Peyer's patch (tissue), 4 donors: ENCODE measurements at regions not wholly inside any gene's neighbourhood (a gene's known extent, or its start where the extent isn't known, plus 50 kb on each side); places are given as distances from the start of the nearest gene placed in this dataset.

Experiments used
- CTCF ChIP-seq, 6 experiments: fragments of 450-650 bp in 4 of 6; fragments of 200-600 bp in 2 of 6; sonication (generic) in 1 of 6; IDR thresholded peaks; one replicate each; pipeline ENCODE4 v1.5.1; 2017 to 2019; ENCODE audit warnings: antibody characterized with exemption in 6 of 6, mild to moderate bottlenecking in 3 of 6, moderate library complexity in 1 of 6
- POLR2A ChIP-seq, 2 donors: fragments of 450-650 bp; IDR thresholded peaks; one replicate each; pipeline ENCODE4 v1.5.1; 2017; ENCODE audit warnings: antibody characterized with exemption in 2 of 2, mild to moderate bottlenecking in 2 of 2, moderate library complexity in 2 of 2

DNA sequence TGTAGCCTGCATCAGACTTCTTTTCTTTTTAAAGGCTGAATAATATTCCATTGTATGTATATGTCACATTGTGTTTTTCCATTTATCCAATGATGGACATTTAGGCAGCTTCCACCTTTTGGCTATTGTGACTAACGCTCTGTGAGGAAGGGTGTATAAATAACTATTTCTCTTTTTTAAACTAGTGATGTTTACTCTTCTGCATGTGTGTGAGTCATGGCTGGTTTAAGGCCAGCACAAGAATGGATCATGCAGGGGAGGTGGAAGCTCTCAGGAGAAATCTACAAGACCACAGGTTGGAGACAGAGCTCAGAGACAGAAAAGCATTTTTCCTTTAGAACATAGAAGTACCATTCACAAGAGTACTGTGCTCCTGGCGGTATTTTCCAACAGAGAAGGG is 307.2 kb downstream of the SOX4 start:
- TF ChIP-seq CTCF (IDR thresholded peaks at IDR 0.05) (no peak), POLR2A (IDR thresholded peaks at IDR 0.05) (no peak)
